CD4-positive, CD25-positive, alpha-beta regulatory T cell (primary cell): ENCODE measurements at regions not wholly inside any gene's neighbourhood (a gene's known extent, or its start where the extent isn't known, plus 50 kb on each side); places are given as distances from the start of the nearest gene placed in this dataset.
"Not testable (repeated sequence)": the region's sequence is repeated elsewhere in the genome, so short reads cannot be mapped to it uniquely, and the experiment has no call there.

Experiments used
- ATAC-seq, 2 donors: fragments of 150-1000 bp; cut with Tn5 transposase; one replicate each; pipeline ENCODE4 v1.10.0; 2021; ENCODE audit warnings: low read depth in 2 of 2, moderate number of reproducible peaks in 2 of 2, moderate library complexity in 1 of 2
- DNase-seq, 3 donors: peaks; one replicate each; pipeline versions ENCODE4 v3.0.0 to v3.0.0-alpha.2; 2012 to 2022; ENCODE audit warnings: mixed read lengths in 1 of 3
- H3K27ac ChIP-seq: one replicate; pipeline ENCODE4 v1.7.0; 2013; ENCODE audit warnings: mild to moderate bottlenecking, low read length; ENCODE audit not compliant: insufficient read depth, poor library complexity, severe bottlenecking
- H3K27me3 ChIP-seq: one replicate; pipeline ENCODE4 v1.7.0; 2013; ENCODE audit warnings: low read length; ENCODE audit not compliant: control insufficient read depth, insufficient read depth
- H3K36me3 ChIP-seq: one replicate; pipeline ENCODE4 v1.7.0; 2013; ENCODE audit warnings: mild to moderate bottlenecking, low read length, moderate library complexity; ENCODE audit not compliant: control insufficient read depth, insufficient read depth
- H3K4me1 ChIP-seq: 2 replicates; pipeline ENCODE4 v1.7.0; 2013; ENCODE audit warnings: mild to moderate bottlenecking, low read length; ENCODE audit not compliant: insufficient read depth, control insufficient read depth, poor library complexity, severe bottlenecking
- H3K4me3 ChIP-seq: one replicate; pipeline ENCODE4 v1.7.0; 2013; ENCODE audit warnings: low read depth, mild to moderate bottlenecking, low read length, moderate library complexity
- H3K9me3 ChIP-seq, 2 experiments: 1 replicate in 1 of 2; 2 replicates in 1 of 2; pipeline ENCODE4 v1.7.0; 2013; ENCODE audit warnings: low read length in 2 of 2, mild to moderate bottlenecking in 1 of 2, moderate library complexity in 1 of 2; ENCODE audit not compliant: control insufficient read depth in 2 of 2
- H3K27ac Mint-ChIP-seq, 3 donors: one replicate each; pipeline ENCODE4 v1.8.0; 2020 to 2022; ENCODE audit warnings: mild to moderate bottlenecking in 3 of 3, mixed read lengths in 3 of 3, moderate library complexity in 2 of 3
- H3K27me3 Mint-ChIP-seq: one replicate; pipeline ENCODE4 v1.8.0; 2022; ENCODE audit warnings: mild to moderate bottlenecking, mixed read lengths
- H3K36me3 Mint-ChIP-seq: one replicate; pipeline ENCODE4 v1.8.0; 2020; ENCODE audit warnings: mixed read lengths
- H3K4me1 Mint-ChIP-seq, 4 donors: one replicate each; pipeline ENCODE4 v1.8.0; 2020 to 2022; ENCODE audit warnings: mixed read lengths in 4 of 4, mild to moderate bottlenecking in 1 of 4
- H3K4me3 Mint-ChIP-seq, 4 donors: one replicate each; pipeline ENCODE4 v1.8.0; 2020 to 2022; ENCODE audit warnings: mild to moderate bottlenecking in 4 of 4, mixed read lengths in 4 of 4, moderate library complexity in 3 of 4
- H3K9me3 Mint-ChIP-seq, 7 donors: one replicate each; pipeline ENCODE4 v1.8.0; 2020 to 2022; ENCODE audit warnings: mixed read lengths in 7 of 7, mild to moderate bottlenecking in 3 of 7, moderate library complexity in 2 of 7

DNA sequence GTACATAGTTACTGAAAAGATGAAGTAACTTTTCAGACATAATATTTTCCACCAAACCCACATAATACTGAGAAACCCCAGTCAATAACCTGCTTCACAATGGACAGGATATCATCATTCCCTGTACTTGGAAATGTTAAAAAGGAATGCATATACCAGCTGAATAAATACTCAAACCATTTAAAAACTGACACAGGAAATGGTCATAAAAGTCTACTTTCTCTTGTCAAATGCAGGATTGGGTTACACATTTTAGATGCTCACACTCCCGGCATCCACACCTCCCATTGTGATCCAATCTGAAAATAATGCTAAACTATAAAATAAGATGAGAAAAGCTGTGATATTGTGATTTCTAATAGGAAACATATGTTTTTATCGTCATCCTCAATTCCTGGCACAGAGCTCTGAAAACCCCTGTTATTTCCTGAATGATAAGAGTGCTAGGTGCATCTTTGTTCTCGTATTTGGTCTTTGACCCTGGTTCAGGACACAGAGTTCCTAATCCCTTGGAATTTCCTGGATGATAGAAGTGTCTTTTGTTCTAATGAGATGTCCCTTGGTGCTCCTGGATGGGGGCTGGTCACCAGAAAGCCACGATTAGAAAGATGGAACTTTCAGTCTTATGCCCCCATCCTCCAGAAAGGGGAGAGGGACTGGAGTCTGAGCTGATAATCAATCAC, 821.3 kb downstream of the TRIML1 start:
- no peak overlapping the region for H3K4me3 ChIP-seq
- peaks cover 0 to 5% of the 10 kb centered on the region in 2 experiments for H3K9me3 ChIP-seq
- no peak overlapping the region for H3K27ac ChIP-seq
- H3K36me3 ChIP-seq: no peaks in the 10 kb centered on the region
- H3K27me3 ChIP-seq: no peaks in the 10 kb centered on the region
- H3K36me3 Mint-ChIP-seq: no peaks in the 10 kb centered on the region
- H3K27ac Mint-ChIP-seq: no peak overlapping the region
- peaks cover 4 to 33% (median 6%) of the 10 kb centered on the region in 7 donors for H3K9me3 Mint-ChIP-seq
- no peaks in the 10 kb centered on the region for H3K4me1 Mint-ChIP-seq
- no peak overlapping the region for H3K4me3 Mint-ChIP-seq
- ATAC-seq (no peak), DNase-seq (no peak)
- no peaks in the 10 kb centered on the region for H3K27me3 Mint-ChIP-seq
- H3K4me1 ChIP-seq: no peaks in the 10 kb centered on the region

DNA sequence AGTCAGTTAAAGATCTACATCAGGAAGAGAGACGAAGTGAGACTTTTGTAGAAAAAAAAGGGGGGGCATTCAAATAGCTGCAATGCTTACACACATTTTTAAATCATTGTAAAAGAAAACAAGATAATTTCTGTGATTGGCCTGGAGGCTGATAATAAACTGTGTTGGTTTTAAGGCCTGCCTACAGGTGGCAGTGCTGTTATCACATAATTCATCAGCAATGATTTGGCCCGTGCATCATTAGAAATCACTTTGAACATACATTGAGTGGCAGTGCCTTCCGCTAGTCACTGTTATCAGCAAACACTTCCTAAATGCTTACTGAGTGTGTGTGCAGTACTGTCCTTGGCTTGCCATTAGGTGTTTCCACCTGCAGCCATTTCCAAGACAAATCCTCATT, 831.9 kb downstream of the TRIML1 start:
- Histone ChIP-seq H3K27ac (no peak overlapping the region), H3K36me3 (no peaks in the 10 kb centered on the region), H3K4me1 (no peaks in the 10 kb centered on the region), H3K27me3 (no peaks in the 10 kb centered on the region), H3K4me3 (no peak overlapping the region), H3K9me3 (peaks cover 0 to 1% of the 10 kb centered on the region in 2 experiments)
- DNase-seq: no peak
- Mint-ChIP-seq H3K4me3 (no peak overlapping the region), H3K36me3 (no peaks in the 10 kb centered on the region), H3K4me1 (no peaks in the 10 kb centered on the region), H3K27me3 (no peaks in the 10 kb centered on the region), H3K9me3 (peaks cover 0 to 20% (median 4%) of the 10 kb centered on the region in 7 donors), H3K27ac (no peak overlapping the region)
- no peak for ATAC-seq

DNA sequence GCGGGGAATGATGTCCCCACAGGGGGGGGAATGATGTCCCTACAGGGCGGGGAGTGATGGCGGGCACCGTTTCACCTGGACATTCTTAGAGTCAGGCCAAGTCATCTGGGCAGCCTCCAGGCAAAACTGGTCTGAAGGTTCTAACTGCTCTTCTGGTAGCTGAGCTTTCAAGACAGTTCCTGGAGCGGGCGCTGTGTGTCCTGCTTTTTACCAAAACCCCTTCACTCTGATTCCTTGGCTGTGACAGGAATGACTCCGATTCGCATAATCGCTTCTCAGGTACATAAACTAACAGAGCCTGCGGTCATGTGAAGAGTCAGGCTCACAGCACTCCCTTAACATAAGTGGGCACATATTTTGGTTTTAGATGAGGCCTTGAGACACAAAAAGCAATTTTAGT, 836.0 kb downstream of the TRIML1 start:
- H3K9me3 Mint-ChIP-seq: peaks cover 0 to 6% (median 3%) of the 10 kb centered on the region in 7 donors
- no peaks in the 10 kb centered on the region for H3K4me1 Mint-ChIP-seq
- H3K9me3 ChIP-seq: peaks cover 0 to 1% of the 10 kb centered on the region in 2 experiments
- DNase-seq (no peak), ATAC-seq (no peak)
- H3K27ac Mint-ChIP-seq: no peak overlapping the region
- no peaks in the 10 kb centered on the region for H3K27me3 ChIP-seq
- no peaks in the 10 kb centered on the region for H3K36me3 ChIP-seq
- H3K4me3 ChIP-seq: no peak overlapping the region
- H3K27ac ChIP-seq: no peak overlapping the region
- no peak overlapping the region for H3K4me3 Mint-ChIP-seq
- H3K4me1 ChIP-seq: no peaks in the 10 kb centered on the region
- no peaks in the 10 kb centered on the region for H3K36me3 Mint-ChIP-seq
- no peaks in the 10 kb centered on the region for H3K27me3 Mint-ChIP-seq

DNA sequence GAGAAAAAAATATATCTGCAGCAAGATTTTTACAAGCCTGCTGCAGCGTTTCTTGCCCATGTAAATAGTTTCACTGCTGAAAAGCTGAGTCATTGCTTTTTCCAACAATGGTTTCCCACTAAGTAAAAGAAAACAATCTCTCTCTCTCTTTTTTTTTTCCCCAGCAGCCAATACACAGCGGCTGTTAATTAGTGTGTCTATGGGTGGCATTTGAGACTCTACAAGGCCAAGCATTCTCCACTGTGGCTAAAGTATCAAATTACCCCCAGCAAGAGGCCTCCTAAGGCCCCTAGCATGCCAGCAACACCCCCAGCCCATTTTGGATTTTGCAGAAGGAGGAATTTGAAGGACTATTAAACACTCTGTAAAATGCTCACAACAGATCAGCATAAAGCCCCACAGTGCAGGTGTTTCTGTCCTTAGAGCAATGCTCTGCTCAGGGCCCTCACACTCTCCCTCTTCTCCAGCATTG, 837.4 kb downstream of the TRIML1 start:
- ATAC-seq: no peak
- H3K27ac Mint-ChIP-seq: no peak overlapping the region

DNA sequence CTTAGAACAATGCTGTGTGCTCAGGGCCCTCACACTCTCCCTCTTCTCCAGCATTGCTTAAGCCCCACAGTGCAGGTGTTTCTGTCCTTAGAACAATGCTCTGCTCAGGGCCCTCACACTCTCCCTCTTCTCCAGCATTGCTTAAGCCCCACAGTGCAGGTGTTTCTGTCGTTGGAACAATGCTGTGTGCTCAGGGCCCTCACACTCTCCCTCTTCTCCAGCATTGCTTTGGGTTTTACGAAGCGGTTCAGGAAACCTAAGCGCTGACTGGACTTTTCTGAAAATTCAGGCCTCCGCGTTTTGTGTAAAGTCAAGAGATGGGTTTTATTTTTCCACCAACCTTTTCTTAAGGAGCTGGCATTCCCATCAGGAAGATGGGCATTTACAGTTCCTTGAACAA, 838.0 kb downstream of the TRIML1 start:
- not testable (repeated sequence) for H3K9me3 Mint-ChIP-seq, H3K4me3 ChIP-seq, H3K27me3 ChIP-seq, H3K27ac ChIP-seq, H3K27me3 Mint-ChIP-seq, H3K36me3 Mint-ChIP-seq, H3K4me1 Mint-ChIP-seq, H3K27ac Mint-ChIP-seq, ATAC-seq, H3K4me3 Mint-ChIP-seq, H3K9me3 ChIP-seq, H3K36me3 ChIP-seq, H3K4me1 ChIP-seq, DNase-seq

More for the DNA sequence above, 837.4 kb downstream of the TRIML1 start:
- H3K27ac ChIP-seq: no peak overlapping the region
- no peaks in the 10 kb centered on the region for H3K36me3 Mint-ChIP-seq
- H3K4me3 ChIP-seq: no peak overlapping the region
- H3K4me3 Mint-ChIP-seq: no peak overlapping the region
- peaks cover 0 to 1% of the 10 kb centered on the region in 2 experiments for H3K9me3 ChIP-seq
- H3K27me3 ChIP-seq: no peaks in the 10 kb centered on the region
- H3K27me3 Mint-ChIP-seq: no peaks in the 10 kb centered on the region
- peaks cover 0 to 9% (median 2%) of the 10 kb centered on the region in 7 donors for H3K9me3 Mint-ChIP-seq
- DNase-seq: no peak
- no peaks in the 10 kb centered on the region for H3K4me1 ChIP-seq
- no peaks in the 10 kb centered on the region for H3K4me1 Mint-ChIP-seq
- no peaks in the 10 kb centered on the region for H3K36me3 ChIP-seq

DNA sequence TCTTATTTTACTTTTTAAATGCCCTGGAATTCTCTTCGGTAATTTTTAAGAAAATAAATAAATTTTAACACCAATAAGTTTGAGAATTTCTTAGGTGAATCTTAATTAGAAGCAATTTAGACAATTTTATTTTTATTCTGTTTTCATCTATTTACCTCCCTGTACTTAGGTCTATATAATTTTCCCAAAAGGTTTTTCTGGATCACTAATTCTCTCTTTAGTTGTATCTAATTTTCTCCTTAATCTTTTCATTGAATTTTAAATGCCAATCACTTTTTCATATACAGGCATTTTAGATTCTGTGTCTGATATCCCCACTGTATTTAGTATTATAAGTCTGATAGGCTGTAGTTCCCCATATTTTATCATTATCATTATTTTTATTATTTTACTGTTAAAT, 845.3 kb downstream of the TRIML1 start:
- H3K36me3 ChIP-seq: no peaks in the 10 kb centered on the region
- no peak overlapping the region for H3K4me3 ChIP-seq
- no peaks in the 10 kb centered on the region for H3K36me3 Mint-ChIP-seq
- no peaks in the 10 kb centered on the region for H3K4me1 ChIP-seq
- H3K4me3 Mint-ChIP-seq: no peak overlapping the region
- H3K27ac ChIP-seq: no peak overlapping the region
- peaks cover 0 to 2% of the 10 kb centered on the region in 2 experiments for H3K9me3 ChIP-seq
- no peaks in the 10 kb centered on the region for H3K27me3 ChIP-seq
- H3K27me3 Mint-ChIP-seq: no peaks in the 10 kb centered on the region
- peaks cover 0 to 13% (median 3%) of the 10 kb centered on the region in 7 donors for H3K9me3 Mint-ChIP-seq
- H3K27ac Mint-ChIP-seq: no peak overlapping the region
- ATAC-seq (no peak), DNase-seq (no peak)
- no peaks in the 10 kb centered on the region for H3K4me1 Mint-ChIP-seq

DNA sequence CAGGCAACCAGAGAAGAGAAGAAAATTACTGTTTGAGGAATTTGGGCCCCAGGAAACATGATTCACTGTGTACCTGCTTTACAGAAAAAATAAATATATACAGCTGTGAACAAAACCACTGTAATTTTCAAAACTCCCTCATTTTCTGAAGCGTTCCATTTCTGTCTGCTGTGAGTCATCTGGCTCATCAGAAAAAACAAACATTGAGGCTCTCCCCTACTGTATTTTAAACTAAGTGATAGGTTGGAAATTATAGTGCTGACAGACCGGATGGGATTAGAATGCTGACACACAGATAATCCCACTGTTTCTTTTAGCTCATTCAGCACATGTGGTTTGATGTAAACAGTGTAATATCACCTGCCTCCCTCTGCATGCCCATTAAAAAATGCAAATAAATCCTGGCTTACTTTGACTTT, 847.0 kb downstream of the TRIML1 start:
- H3K4me3 Mint-ChIP-seq: no peak overlapping the region
- peaks cover 0 to 12% (median 3%) of the 10 kb centered on the region in 7 donors for H3K9me3 Mint-ChIP-seq
- no peaks in the 10 kb centered on the region for H3K36me3 ChIP-seq
- H3K36me3 Mint-ChIP-seq: no peaks in the 10 kb centered on the region
- DNase-seq (no peak), ATAC-seq (no peak)
- H3K4me1 ChIP-seq: no peaks in the 10 kb centered on the region
- no peaks in the 10 kb centered on the region for H3K27me3 Mint-ChIP-seq
- H3K27ac ChIP-seq: no peak overlapping the region
- H3K4me1 Mint-ChIP-seq: no peaks in the 10 kb centered on the region
- no peaks in the 10 kb centered on the region for H3K27me3 ChIP-seq
- peaks cover 0 to 2% of the 10 kb centered on the region in 2 experiments for H3K9me3 ChIP-seq
- no peak overlapping the region for H3K27ac Mint-ChIP-seq
- H3K4me3 ChIP-seq: no peak overlapping the region

DNA sequence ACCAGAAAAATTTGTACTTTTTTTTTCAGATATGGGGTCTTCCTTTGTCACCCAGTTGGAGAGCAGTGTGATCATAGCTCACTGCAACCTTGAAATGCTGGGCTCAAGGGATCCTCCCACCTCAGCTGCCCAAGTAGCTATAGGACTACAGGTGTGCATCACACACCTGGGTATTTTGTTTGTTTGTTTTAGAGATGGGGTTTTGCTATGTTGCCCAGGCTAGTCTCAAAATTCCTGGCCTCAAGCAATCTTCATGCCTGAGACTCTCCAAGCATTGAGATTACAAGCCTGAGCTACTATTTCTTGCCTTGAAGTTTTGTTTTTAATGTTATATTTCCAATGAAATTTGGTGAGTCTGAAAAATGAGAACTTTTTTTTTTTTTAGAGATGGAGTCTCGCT, 847.8 kb downstream of the TRIML1 start:
- no peaks in the 10 kb centered on the region for H3K27me3 Mint-ChIP-seq

More for the DNA sequence above, 847.8 kb downstream of the TRIML1 start:
- Mint-ChIP-seq H3K27ac (no peak overlapping the region), H3K4me1 (no peaks in the 10 kb centered on the region), H3K4me3 (no peak overlapping the region), H3K36me3 (no peaks in the 10 kb centered on the region), H3K9me3 (peaks cover 0 to 11% (median 3%) of the 10 kb centered on the region in 7 donors)
- Histone ChIP-seq H3K4me1 (no peaks in the 10 kb centered on the region), H3K27ac (no peak overlapping the region), H3K4me3 (no peak overlapping the region), H3K36me3 (no peaks in the 10 kb centered on the region), H3K27me3 (no peaks in the 10 kb centered on the region), H3K9me3 (peaks cover 0 to 2% of the 10 kb centered on the region in 2 experiments)
- DNase-seq (no peak), ATAC-seq (no peak)
